Uterus (tissue), 2 donors: ENCODE measurements at regions not wholly inside any gene's neighbourhood (a gene's known extent, or its start where the extent isn't known, plus 50 kb on each side); places are given as distances from the start of the nearest gene placed in this dataset.
"Not testable (repeated sequence)": the region's sequence is repeated elsewhere in the genome, so short reads cannot be mapped to it uniquely, and the experiment has no call there.

Experiments used
- POLR2A ChIP-seq, 2 donors: fragments of 450-650 bp; IDR thresholded peaks; one replicate each; pipeline ENCODE4 v1.6.1; 2016; ENCODE audit warnings: antibody characterized with exemption in 2 of 2, mild to moderate bottlenecking in 1 of 2, moderate library complexity in 1 of 2
- TF ChIP-seq, protein P1 (sequence below), 4 experiments: fragments of 200-600 bp in 2 of 4; fragments of 450-650 bp in 2 of 4; sonication (generic) in 2 of 4; IDR thresholded peaks; one replicate each; pipeline ENCODE4 v1.5.1; 2016 to 2019; ENCODE audit warnings: antibody characterized with exemption in 4 of 4, mild to moderate bottlenecking in 2 of 4, moderate library complexity in 1 of 4

DNA sequence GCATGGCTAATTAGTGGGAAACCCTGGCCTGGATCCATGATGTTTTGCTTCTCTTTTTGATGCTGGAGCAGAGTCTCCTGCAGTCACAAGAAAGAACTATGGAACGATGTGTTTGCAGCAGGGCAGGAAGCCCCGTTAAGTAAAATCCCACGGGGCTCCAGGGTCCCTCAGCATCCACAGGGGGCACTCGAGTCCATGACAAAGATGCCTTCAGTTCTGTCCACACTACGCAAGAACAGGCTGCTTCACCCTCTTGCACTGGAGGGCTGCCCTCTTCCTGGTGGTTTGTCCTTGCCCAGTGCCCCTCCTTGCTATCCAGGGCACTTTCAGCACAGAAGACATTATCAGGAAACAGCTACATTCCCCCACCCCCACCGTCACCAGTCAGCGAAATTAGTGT is 196.9 kb downstream of the POTED start:
- TF ChIP-seq, protein P1, sequence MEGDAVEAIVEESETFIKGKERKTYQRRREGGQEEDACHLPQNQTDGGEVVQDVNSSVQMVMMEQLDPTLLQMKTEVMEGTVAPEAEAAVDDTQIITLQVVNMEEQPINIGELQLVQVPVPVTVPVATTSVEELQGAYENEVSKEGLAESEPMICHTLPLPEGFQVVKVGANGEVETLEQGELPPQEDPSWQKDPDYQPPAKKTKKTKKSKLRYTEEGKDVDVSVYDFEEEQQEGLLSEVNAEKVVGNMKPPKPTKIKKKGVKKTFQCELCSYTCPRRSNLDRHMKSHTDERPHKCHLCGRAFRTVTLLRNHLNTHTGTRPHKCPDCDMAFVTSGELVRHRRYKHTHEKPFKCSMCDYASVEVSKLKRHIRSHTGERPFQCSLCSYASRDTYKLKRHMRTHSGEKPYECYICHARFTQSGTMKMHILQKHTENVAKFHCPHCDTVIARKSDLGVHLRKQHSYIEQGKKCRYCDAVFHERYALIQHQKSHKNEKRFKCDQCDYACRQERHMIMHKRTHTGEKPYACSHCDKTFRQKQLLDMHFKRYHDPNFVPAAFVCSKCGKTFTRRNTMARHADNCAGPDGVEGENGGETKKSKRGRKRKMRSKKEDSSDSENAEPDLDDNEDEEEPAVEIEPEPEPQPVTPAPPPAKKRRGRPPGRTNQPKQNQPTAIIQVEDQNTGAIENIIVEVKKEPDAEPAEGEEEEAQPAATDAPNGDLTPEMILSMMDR (IDR thresholded peaks at IDR 0.05), result not testable (repeated sequence)
- not testable (repeated sequence) for TF ChIP-seq POLR2A (IDR thresholded peaks at IDR 0.05)
